ENCODE measurements at regions not wholly inside any gene's neighbourhood (a gene's known extent, or its start where the extent isn't known, plus 50 kb on each side); places are given as distances from the start of the nearest gene placed in this dataset.

- TF ChIP-seq CTCF (IDR thresholded peaks at IDR 0.05) (no peak), POLR2A (IDR thresholded peaks at IDR 0.05) (no peak)
These were observed 139.0 kb downstream of the HERPUD2 start for GRCh38 chr7:35555934-35556333.
